ENCODE measurements at regions not wholly inside any gene's neighbourhood (a gene's known extent, or its start where the extent isn't known, plus 50 kb on each side); places are given as distances from the start of the nearest gene placed in this dataset.

- TF ChIP-seq CTCF (IDR thresholded peaks at IDR 0.05) (no peak), JUNB (IDR thresholded peaks at IDR 0.05) (no peak)
Measured at GRCh38 chr1:30186586-30186985, 536.8 kb downstream of the MATN1 start.
